Subcutaneous abdominal adipose tissue (tissue), 5 donors: ENCODE measurements at regions not wholly inside any gene's neighbourhood (a gene's known extent, or its start where the extent isn't known, plus 50 kb on each side); places are given as distances from the start of the nearest gene placed in this dataset.
A peak's percentile ranks its signal among the peaks of the same experiment; 100 is the strongest.
"Not testable (repeated sequence)": the region's sequence is repeated elsewhere in the genome, so short reads cannot be mapped to it uniquely, and the experiment has no call there.

Source experiments
- H3K27ac ChIP-seq: one replicate; pipeline ENCODE4 v1.7.0; 2013; ENCODE audit warnings: low read depth, mild to moderate bottlenecking, inconsistent platforms, low read length, moderate library complexity
- H3K27me3 ChIP-seq, 5 donors: one replicate each; pipeline ENCODE4 v1.7.0; 2013; ENCODE audit warnings: low read length in 5 of 5, inconsistent platforms in 1 of 5; ENCODE audit not compliant: control insufficient read depth in 5 of 5, insufficient read depth in 4 of 5
- H3K36me3 ChIP-seq, 5 donors: one replicate each; pipeline ENCODE4 v1.7.0; 2013; ENCODE audit warnings: low read length in 5 of 5; ENCODE audit not compliant: control insufficient read depth in 5 of 5, insufficient read depth in 5 of 5
- H3K4me1 ChIP-seq, 5 donors: one replicate each; pipeline ENCODE4 v1.7.0; 2013; ENCODE audit warnings: low read length in 5 of 5, mild to moderate bottlenecking in 3 of 5, moderate library complexity in 1 of 5; ENCODE audit not compliant: control insufficient read depth in 5 of 5, insufficient read depth in 5 of 5
- H3K4me3 ChIP-seq, 5 donors: one replicate each; pipeline ENCODE4 v1.7.0; 2013; ENCODE audit warnings: low read length in 5 of 5, low read depth in 1 of 5
- H3K9ac ChIP-seq, 5 donors: one replicate each; pipeline ENCODE4 v1.7.0; 2013; ENCODE audit warnings: low read length in 5 of 5, mild to moderate bottlenecking in 4 of 5, moderate library complexity in 3 of 5
- H3K9me3 ChIP-seq, 5 donors: one replicate each; pipeline ENCODE4 v1.7.0; 2013; ENCODE audit warnings: low read length in 5 of 5; ENCODE audit not compliant: control insufficient read depth in 5 of 5
- donor health status: healthy.
- donor health status: healthy.
- donor health status: healthy.
- donor health status: healthy.
- donor health status: healthy.

DNA sequence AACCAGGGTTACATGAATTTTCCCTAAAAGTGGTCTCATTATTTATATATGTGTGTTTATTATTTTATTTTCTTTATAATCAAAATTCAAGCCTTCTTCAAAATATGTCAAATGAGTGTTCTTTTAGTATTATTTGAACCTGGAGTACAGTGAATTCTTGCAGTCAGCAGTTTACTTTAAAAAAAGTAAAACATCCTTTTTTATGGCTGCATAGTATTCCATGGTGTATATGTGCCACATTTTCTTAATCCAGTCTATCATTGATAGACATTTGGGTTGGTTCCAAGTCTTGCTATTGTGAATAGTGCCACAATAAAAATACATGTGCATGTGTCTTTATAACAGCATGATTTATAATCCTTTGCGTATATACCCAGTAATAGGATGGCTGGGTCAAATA is 920.9 kb downstream of the DNAJB9 start:
- not testable (repeated sequence) for H3K27me3 ChIP-seq, H3K9ac ChIP-seq, H3K4me3 ChIP-seq, H3K4me1 ChIP-seq, H3K27ac ChIP-seq, H3K9me3 ChIP-seq, H3K36me3 ChIP-seq

DNA sequence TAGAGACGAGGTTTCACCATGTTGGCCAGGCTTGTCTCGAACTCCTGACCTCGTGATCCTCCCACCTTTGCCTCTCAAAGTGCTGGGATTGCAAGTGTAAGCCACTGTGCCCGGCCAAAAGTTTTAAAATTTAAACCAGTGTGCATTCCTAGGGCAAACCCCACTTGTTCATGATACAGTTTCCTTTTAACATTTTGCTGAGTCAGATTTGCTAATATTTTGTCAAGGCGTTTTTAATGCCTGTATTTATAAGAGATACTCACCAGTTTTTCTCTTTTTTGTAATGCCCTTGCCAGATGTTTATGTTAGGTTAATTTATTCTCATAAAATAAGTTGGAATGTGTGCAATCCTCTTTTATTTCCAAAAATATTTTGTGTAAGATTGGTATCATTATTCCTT is 927.4 kb downstream of the DNAJB9 start:
- Histone ChIP-seq H3K27ac (no peak overlapping the region), H3K36me3 (no peaks in the 10 kb centered on the region), H3K9ac (no peak overlapping the region), H3K4me1 (no peaks in the 10 kb centered on the region), H3K9me3 (peaks cover 0 to 4% (median 0%) of the 10 kb centered on the region in 5 donors), H3K4me3 (no peak overlapping the region), H3K27me3 (no peaks in the 10 kb centered on the region)

DNA sequence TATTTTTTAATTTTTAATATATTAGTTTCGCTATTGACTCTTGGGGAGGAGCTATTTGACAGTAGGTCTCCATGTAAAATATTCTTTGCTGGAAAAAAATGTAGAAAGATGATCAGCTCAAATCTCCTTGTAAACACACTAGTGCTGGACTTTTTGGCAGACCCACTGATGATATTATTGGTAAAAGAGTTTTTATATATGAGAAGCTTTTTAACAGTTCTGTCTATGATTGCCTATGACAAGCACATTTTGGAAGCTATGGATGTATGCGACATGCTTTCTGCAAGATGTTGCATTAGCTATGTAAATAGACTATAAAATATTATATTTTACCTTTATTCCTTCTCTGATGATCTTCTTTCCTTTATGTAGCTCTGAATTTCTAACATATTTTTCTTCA is 928.5 kb downstream of the DNAJB9 start:
- H3K4me3 ChIP-seq, result no peak overlapping the region
- no peaks in the 10 kb centered on the region for H3K4me1 ChIP-seq
- H3K9ac ChIP-seq, result no peak overlapping the region
- no peak overlapping the region for H3K27ac ChIP-seq
- no peaks in the 10 kb centered on the region for H3K36me3 ChIP-seq
- no peaks in the 10 kb centered on the region for H3K27me3 ChIP-seq
- peaks cover 0 to 4% (median 0%) of the 10 kb centered on the region in 5 donors for H3K9me3 ChIP-seq

DNA sequence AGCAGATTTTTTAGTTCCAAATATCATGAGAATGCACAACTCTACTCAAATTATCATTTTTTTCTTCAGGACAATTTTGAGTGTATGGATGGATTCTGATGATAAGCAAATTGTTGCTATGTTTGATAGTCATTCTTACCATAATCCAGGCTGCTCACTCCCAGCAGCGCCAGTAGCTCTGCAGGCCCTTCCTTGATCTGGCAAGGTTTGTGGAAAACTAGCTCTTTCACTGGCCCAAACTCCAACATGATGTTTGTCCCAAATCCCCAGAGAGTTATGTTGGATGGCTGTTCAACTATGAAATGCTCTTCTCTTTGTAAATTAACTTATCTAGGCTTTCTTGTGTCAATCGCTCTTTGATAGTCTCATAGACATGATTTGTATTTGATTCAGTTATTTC is 933.7 kb downstream of the DNAJB9 start:
- Histone ChIP-seq H3K4me1 (no peaks in the 10 kb centered on the region), H3K36me3 (no peaks in the 10 kb centered on the region), H3K27ac (no peak overlapping the region), H3K9me3 (peaks cover 0 to 4% (median 0%) of the 10 kb centered on the region in 5 donors), H3K9ac (no peak overlapping the region), H3K27me3 (no peaks in the 10 kb centered on the region), H3K4me3 (no peak overlapping the region)

DNA sequence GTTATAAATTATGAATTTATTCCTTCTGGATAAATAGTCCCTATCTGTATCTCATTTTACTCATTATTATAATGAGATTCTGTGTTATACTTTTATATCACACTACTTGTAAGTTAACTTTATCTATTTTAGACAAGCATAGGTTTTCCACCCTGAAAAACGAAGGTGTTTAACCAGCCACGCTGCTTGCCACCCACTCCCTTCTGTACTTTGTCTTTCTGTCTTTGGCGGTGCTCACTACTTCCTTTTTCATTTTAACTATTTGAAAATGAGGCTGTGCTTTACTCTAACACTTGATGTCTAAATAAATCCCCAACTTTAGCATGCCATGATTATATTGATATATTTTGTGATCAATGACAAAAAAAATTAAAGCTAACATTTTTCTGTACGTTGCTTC is 952.9 kb downstream of the DNAJB9 start:
- Histone ChIP-seq H3K27me3 (no peaks in the 10 kb centered on the region), H3K4me3 (no peak overlapping the region), H3K27ac (no peak overlapping the region), H3K36me3 (no peaks in the 10 kb centered on the region), H3K4me1 (no peaks in the 10 kb centered on the region), H3K9ac (no peak overlapping the region), H3K9me3 (no peaks in the 10 kb centered on the region)

DNA sequence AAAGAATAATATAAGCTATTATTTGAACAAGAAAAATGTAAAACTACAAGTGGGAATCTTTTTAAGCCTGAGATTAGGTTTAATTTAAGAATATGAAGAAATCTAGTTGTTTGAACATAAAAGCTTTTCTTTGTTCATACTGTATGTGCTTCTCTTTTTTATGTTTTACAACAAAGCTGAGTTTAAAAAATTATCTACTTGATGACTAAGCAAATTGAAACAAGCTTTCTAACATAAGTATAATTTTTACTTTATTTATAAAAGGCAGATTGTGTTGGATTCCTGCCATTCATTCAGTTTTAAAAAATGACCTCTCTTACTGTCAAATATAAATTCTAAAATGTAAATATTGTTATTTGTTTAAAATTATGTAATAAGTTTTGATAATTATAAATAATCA is 958.2 kb downstream of the DNAJB9 start:
- no peaks in the 10 kb centered on the region for H3K9me3 ChIP-seq
- no peaks in the 10 kb centered on the region for H3K4me1 ChIP-seq
- H3K27me3 ChIP-seq, result no peaks in the 10 kb centered on the region
- H3K27ac ChIP-seq, result no peak overlapping the region
- H3K9ac ChIP-seq, result no peak overlapping the region
- H3K4me3 ChIP-seq, result no peak overlapping the region
- H3K36me3 ChIP-seq, result no peaks in the 10 kb centered on the region

DNA sequence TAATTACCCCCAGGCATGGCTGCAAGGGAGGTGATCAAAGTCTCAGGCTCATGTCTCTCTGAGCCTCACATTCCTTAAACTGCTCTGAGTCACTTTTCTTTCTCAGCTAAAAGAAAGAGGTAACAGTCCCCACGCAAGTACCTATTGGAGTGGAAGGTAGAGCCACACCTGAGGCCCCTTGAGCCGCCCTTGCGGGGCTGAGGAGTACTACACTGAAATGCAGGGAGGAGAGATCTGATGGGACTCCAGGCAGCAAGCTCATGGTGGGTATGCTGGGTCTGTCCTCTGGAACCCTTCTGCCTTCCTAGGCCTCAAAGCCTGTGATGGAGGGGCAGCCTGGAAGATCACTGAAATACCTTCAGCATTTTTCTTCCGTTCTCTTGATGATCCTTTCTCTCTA is 960.0 kb downstream of the DNAJB9 start:
- Histone ChIP-seq H3K27ac (no peak overlapping the region), H3K9me3 (no peaks in the 10 kb centered on the region), H3K9ac (no peak overlapping the region), H3K4me3 (no peak overlapping the region), H3K36me3 (no peaks in the 10 kb centered on the region), H3K4me1 (no peaks in the 10 kb centered on the region), H3K27me3 (no peaks in the 10 kb centered on the region)

DNA sequence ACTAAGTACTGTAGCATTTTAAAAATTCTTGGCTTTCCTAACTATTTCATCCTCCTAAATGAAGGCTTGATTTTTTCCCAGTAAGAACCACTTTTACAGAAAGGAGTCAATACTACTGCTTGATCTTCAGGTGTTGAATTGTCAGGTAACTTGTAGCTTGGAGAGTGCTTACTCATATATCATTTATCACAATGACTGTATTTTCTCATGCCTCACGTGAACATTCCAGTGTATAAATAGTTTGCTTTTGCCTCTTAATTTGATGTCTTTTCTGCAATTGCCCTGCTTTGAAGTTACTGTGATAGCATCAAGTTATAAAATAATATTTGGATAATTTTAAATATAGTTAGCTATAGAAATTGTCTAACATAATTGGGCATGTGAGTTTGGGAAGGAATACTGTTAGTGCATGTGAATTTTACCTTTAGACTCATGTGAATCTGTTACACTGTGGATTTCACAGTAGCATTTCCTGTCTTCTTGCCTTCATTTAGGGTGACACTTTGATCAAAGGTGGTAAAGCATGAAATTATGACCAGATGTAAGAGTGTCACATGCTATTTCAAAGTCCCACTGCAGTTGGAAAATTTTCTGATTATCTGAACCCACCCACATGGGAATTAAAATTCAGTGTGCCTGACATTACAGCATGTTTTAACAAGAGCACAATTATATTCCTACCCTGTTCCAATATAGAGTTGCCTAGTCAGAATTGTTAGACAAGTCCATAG is 962.8 kb downstream of the DNAJB9 start:
- no peaks in the 10 kb centered on the region for H3K36me3 ChIP-seq
- H3K4me3 ChIP-seq, result no peak overlapping the region
- H3K27ac ChIP-seq, result no peak overlapping the region
- no peaks in the 10 kb centered on the region for H3K4me1 ChIP-seq
- no peaks in the 10 kb centered on the region for H3K27me3 ChIP-seq
- no peak overlapping the region for H3K9ac ChIP-seq
- no peaks in the 10 kb centered on the region for H3K9me3 ChIP-seq

DNA sequence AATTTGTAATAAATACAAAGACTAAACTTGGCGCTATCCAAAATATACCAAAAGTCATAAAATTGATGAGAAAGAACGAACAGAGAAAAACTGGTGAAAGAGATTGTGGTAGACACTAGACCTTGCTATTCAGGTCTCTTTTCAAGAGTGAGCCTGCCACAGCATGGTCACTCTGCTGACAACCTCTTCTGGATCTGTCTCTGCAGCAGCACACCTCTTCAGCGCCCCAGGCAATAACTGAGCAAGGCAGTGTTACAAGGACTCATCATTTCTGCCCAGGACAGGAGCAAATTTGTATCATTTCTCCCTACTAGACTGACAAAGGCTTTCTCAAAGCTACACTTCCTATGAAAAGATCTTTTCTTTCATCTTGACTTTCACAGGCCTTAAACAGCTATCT is 976.0 kb downstream of the DNAJB9 start:
- H3K27ac ChIP-seq, result no peak overlapping the region
- H3K4me3 ChIP-seq, result no peak overlapping the region
- no peaks in the 10 kb centered on the region for H3K36me3 ChIP-seq
- H3K27me3 ChIP-seq, result no peaks in the 10 kb centered on the region
- H3K4me1 ChIP-seq, result no peaks in the 10 kb centered on the region
- H3K9me3 ChIP-seq, result no peaks in the 10 kb centered on the region
- no peak overlapping the region for H3K9ac ChIP-seq

DNA sequence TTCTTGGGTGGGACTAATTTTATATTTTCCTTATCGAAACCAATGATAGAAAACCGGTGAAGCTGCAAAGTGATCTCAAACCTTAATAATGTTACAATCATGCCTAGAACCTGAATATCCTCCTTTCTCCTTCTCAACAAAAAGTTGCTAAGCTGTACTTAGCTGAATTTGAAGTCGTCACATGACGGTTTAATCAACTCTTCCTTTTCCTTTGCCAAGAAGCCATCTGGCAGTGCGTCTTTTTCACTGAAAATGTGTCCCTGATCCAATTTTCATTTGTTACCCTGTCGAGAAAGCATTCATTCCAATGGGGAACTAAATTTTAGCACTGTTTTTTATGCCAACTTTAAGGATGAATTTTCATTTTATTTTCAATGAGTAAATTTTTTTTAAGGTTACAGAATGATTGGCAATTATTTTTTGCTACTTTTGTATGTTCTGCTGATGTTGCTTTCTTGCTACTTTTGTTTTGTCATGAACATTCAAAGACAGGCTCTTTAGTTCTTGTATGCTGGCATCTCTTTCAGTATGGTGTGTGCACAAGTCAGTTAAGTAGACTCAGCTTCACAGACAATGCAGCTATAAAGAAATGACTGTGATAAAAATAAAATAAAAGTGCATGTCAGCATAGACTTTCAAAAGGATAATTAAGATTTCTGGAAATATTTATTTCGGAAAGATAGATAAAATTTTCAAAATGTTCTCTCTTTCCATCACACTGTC is 980.0 kb downstream of the DNAJB9 start:
- H3K9ac ChIP-seq, result no peak overlapping the region
- H3K4me1 ChIP-seq, result no peaks in the 10 kb centered on the region
- no peaks in the 10 kb centered on the region for H3K27me3 ChIP-seq
- H3K36me3 ChIP-seq, result no peaks in the 10 kb centered on the region
- no peak overlapping the region for H3K27ac ChIP-seq
- peak overlapping the region in 3 of 5 donors; percentile 10 to 49 (median 28) for H3K4me3 ChIP-seq
- H3K9me3 ChIP-seq, result peaks cover 0 to 9% (median 0%) of the 10 kb centered on the region in 5 donors
